H9 (cell line): ENCODE measurements at regions not wholly inside any gene's neighbourhood (a gene's known extent, or its start where the extent isn't known, plus 50 kb on each side); places are given as distances from the start of the nearest gene placed in this dataset.

ENCODE experiments used
- DNase-seq: peaks from one replicate; pipeline ENCODE4 v3.0.0-alpha.2; 2017
- H2AFZ ChIP-seq: one replicate; pipeline ENCODE4 v1.6.1; 2013; ENCODE audit warnings: mild to moderate bottlenecking, low read length, control low read depth, moderate library complexity
- H2AK5ac ChIP-seq: 2 replicates; pipeline ENCODE4 v1.6.1; 2013; ENCODE audit warnings: low read length, control low read depth, mixed read lengths; ENCODE audit not compliant: insufficient read length
- H2BK120ac ChIP-seq: one replicate; pipeline ENCODE4 v1.6.1; 2013; ENCODE audit warnings: low read depth, mild to moderate bottlenecking, low read length, control low read depth, inconsistent platforms; ENCODE audit not compliant: poor library complexity, severe bottlenecking
- H2BK12ac ChIP-seq: 2 replicates; pipeline ENCODE4 v1.6.1; 2013; ENCODE audit warnings: low read length, control low read depth, mixed read lengths, low read depth; ENCODE audit not compliant: insufficient read length
- H2BK15ac ChIP-seq: 2 replicates; pipeline ENCODE4 v1.6.1; 2013; ENCODE audit warnings: low read depth, low read length, control low read depth
- H2BK20ac ChIP-seq: one replicate; pipeline ENCODE4 v1.6.1; 2013; ENCODE audit warnings: low read depth, mild to moderate bottlenecking, low read length, control low read depth, inconsistent platforms; ENCODE audit not compliant: poor library complexity, severe bottlenecking
- H2BK5ac ChIP-seq: 2 replicates; pipeline ENCODE4 v1.6.1; 2013; ENCODE audit warnings: low read length, control low read depth, mixed read lengths; ENCODE audit not compliant: insufficient read length
- H3K14ac ChIP-seq: 2 replicates; pipeline ENCODE4 v1.6.1; 2013; ENCODE audit warnings: low read length, control low read depth; ENCODE audit not compliant: insufficient read depth
- H3K18ac ChIP-seq: 2 replicates; pipeline ENCODE4 v1.6.1; 2013; ENCODE audit warnings: low read depth, mild to moderate bottlenecking, mixed read lengths, low read length, control low read depth; ENCODE audit not compliant: insufficient read length
- H3K23ac ChIP-seq: 2 replicates; pipeline ENCODE4 v1.6.1; 2013; ENCODE audit warnings: low read length, control low read depth, mixed read lengths, low read depth; ENCODE audit not compliant: insufficient read length
- H3K23me2 ChIP-seq: 2 replicates; pipeline ENCODE4 v1.6.1; 2013; ENCODE audit warnings: low read depth, mild to moderate bottlenecking, mixed read lengths, low read length, control low read depth; ENCODE audit not compliant: insufficient read length, poor library complexity, severe bottlenecking
- H3K27ac ChIP-seq: 2 replicates; pipeline ENCODE4 v1.5.1; 2013; ENCODE audit warnings: low read length, control low read depth, mixed read lengths, low read depth; ENCODE audit not compliant: insufficient read length
- H3K27me3 ChIP-seq: 2 replicates; pipeline ENCODE4 v1.6.1; 2013; ENCODE audit warnings: low read length, control low read depth, inconsistent platforms; ENCODE audit not compliant: insufficient read depth
- H3K4ac ChIP-seq: 2 replicates; pipeline ENCODE4 v1.6.1; 2013; ENCODE audit warnings: low read depth, mild to moderate bottlenecking, control low read depth, inconsistent platforms, low read length, moderate library complexity
- H3K4me1 ChIP-seq: 2 replicates; pipeline ENCODE4 v1.6.1; 2013; ENCODE audit warnings: low read length, control low read depth, inconsistent platforms; ENCODE audit not compliant: insufficient read depth
- H3K4me2 ChIP-seq: 2 replicates; pipeline ENCODE4 v1.6.1; 2013; ENCODE audit warnings: low read length, control low read depth, mixed read lengths; ENCODE audit not compliant: insufficient read length, insufficient read depth
- H3K56ac ChIP-seq: 2 replicates; pipeline ENCODE4 v1.6.1; 2013; ENCODE audit warnings: low read depth, mild to moderate bottlenecking, mixed read lengths, low read length, control low read depth; ENCODE audit not compliant: insufficient read length
- H3K79me1 ChIP-seq: 2 replicates; pipeline ENCODE4 v1.6.1; 2013; ENCODE audit warnings: low read depth, mild to moderate bottlenecking, moderate library complexity, low read length, control low read depth, inconsistent platforms; ENCODE audit not compliant: insufficient read depth, poor library complexity, severe bottlenecking
- H3K79me2 ChIP-seq: 2 replicates; pipeline ENCODE4 v1.6.1; 2013; ENCODE audit warnings: low read length, control low read depth, inconsistent platforms; ENCODE audit not compliant: insufficient read depth
- H3K9ac ChIP-seq: 2 replicates; pipeline ENCODE4 v1.6.1; 2013; ENCODE audit warnings: low read length, control low read depth, mixed read lengths; ENCODE audit not compliant: insufficient read length; ENCODE audit errors: extremely low read depth
- H3K9me3 ChIP-seq: one replicate; pipeline ENCODE4 v1.6.1; 2013; ENCODE audit warnings: low read depth, low read length, inconsistent platforms; ENCODE audit not compliant: control insufficient read depth
- H3T11ph ChIP-seq: one replicate; pipeline ENCODE4 v1.6.1; 2013; ENCODE audit warnings: mild to moderate bottlenecking, low read length, control low read depth, inconsistent platforms
- H4K20me1 ChIP-seq: one replicate; pipeline ENCODE4 v1.6.1; 2013; ENCODE audit not compliant: control insufficient read depth, insufficient read length, insufficient read depth
- H4K5ac ChIP-seq: 2 replicates; pipeline ENCODE4 v1.6.1; 2013; ENCODE audit warnings: low read depth, mild to moderate bottlenecking, mixed read lengths, low read length, control low read depth; ENCODE audit not compliant: insufficient read length
- H4K8ac ChIP-seq: replicated peaks from 2 replicates; pipeline ENCODE4 v1.6.1; 2013; ENCODE audit warnings: low read length, control low read depth, mixed read lengths, low read depth; ENCODE audit not compliant: insufficient read length
- H4K91ac ChIP-seq: 2 replicates; pipeline ENCODE4 v1.6.1; 2013; ENCODE audit warnings: low read depth, mild to moderate bottlenecking, moderate library complexity, mixed read lengths, low read length, control low read depth; ENCODE audit not compliant: insufficient read length
- H3K27ac Mint-ChIP-seq, 3 experiments: 2 replicates in 2 of 3; 3 replicates in 1 of 3; pipeline ENCODE4 v1.8.0; 2020 to 2021; ENCODE audit warnings: mixed read lengths in 3 of 3, mild to moderate bottlenecking in 1 of 3, moderate library complexity in 1 of 3
- H3K27me3 Mint-ChIP-seq: 2 replicates; pipeline ENCODE4 v1.8.0; 2021; ENCODE audit warnings: low read depth, mild to moderate bottlenecking, moderate library complexity, mixed read lengths
- H3K36me3 Mint-ChIP-seq, 3 experiments: 2 replicates in 2 of 3; 3 replicates in 1 of 3; pipeline ENCODE4 v1.8.0; 2020 to 2021; ENCODE audit warnings: low read depth in 3 of 3, mixed read lengths in 3 of 3; ENCODE audit not compliant: insufficient read depth in 1 of 3
- H3K4me1 Mint-ChIP-seq, 2 experiments: 2 replicates each; pipeline ENCODE4 v1.8.0; 2020; ENCODE audit warnings: mixed read lengths in 2 of 2
- H3K4me3 Mint-ChIP-seq, 2 experiments: 2 replicates in 1 of 2; 3 replicates in 1 of 2; pipeline ENCODE4 v1.8.0; 2020 to 2021; ENCODE audit warnings: mild to moderate bottlenecking in 2 of 2, mixed read lengths in 2 of 2, moderate library complexity in 1 of 2
- H3K9me3 Mint-ChIP-seq, 2 experiments: 2 replicates in 1 of 2; 3 replicates in 1 of 2; pipeline ENCODE4 v1.8.0; 2020; ENCODE audit warnings: mild to moderate bottlenecking in 2 of 2, mixed read lengths in 2 of 2, moderate library complexity in 1 of 2
- CTCF ChIP-seq: fragments of 200-600 bp; sonication (generic); conservative IDR thresholded peaks from 3 replicates; pipeline ENCODE4 v1.8.0; 2021; ENCODE audit warnings: antibody characterized with exemption, mild to moderate bottlenecking
- WGBS: extraction: QIAGEN DNeasy Blood & Tissue Kit; methylation state at CpG from one replicate; pipeline ENCODE4 v1.1.7; 2013; ENCODE audit warnings: missing lambda C conversion rate, low lambda C conversion rate, mixed read lengths; ENCODE audit not compliant: insufficient read length; ENCODE audit errors: extremely low coverage; 5-methylcytosine and 5-hydroxymethylcytosine counted together

GRCh38 chr10:59513558-59513957 is 151.2 kb upstream of the FAM13C start:
- H4K91ac ChIP-seq: no peak overlapping the region
- H3K4me2 ChIP-seq: no peak overlapping the region
- no CpG with 5 or more reads among the region's 3 CpGs for WGBS
- no peaks in the 10 kb centered on the region for H3K79me2 ChIP-seq
- no peak overlapping the region for H3K4ac ChIP-seq
- no peak for DNase-seq
- H3K79me1 ChIP-seq: no peaks in the 10 kb centered on the region
- H2AK5ac ChIP-seq: no peak overlapping the region
- H3K4me1 ChIP-seq: no peaks in the 10 kb centered on the region
- H4K8ac ChIP-seq: no peak overlapping the region
- Mint-ChIP-seq H3K9me3 (no peaks in the 10 kb centered on the region), H3K27me3 (peaks cover 10% of the 10 kb centered on the region), H3K36me3 (no peaks in the 10 kb centered on the region), H3K4me3 (no peak overlapping the region), H3K4me1 (peaks cover 17 to 19% of the 10 kb centered on the region in 2 experiments), H3K27ac (no peak overlapping the region)
- H3K9ac ChIP-seq: no peak overlapping the region
- no peak overlapping the region for H2BK12ac ChIP-seq
- no peaks in the 10 kb centered on the region for H4K20me1 ChIP-seq
- no peak overlapping the region for H3K23ac ChIP-seq
- TF ChIP-seq CTCF: no peak
- no peaks in the 10 kb centered on the region for H3K9me3 ChIP-seq
- H3K14ac ChIP-seq: no peak overlapping the region
- no peak overlapping the region for H3T11ph ChIP-seq
- no peak overlapping the region for H2BK15ac ChIP-seq
- H3K18ac ChIP-seq: no peak overlapping the region
- no peak overlapping the region for H2BK5ac ChIP-seq
- H2BK20ac ChIP-seq: no peak overlapping the region
- no peak overlapping the region for H3K27ac ChIP-seq
- no peak overlapping the region for H4K5ac ChIP-seq
- H2BK120ac ChIP-seq: no peak overlapping the region
- H3K27me3 ChIP-seq: no peaks in the 10 kb centered on the region
- H3K56ac ChIP-seq: no peak overlapping the region
- no peak overlapping the region for H2AFZ ChIP-seq
- H3K23me2 ChIP-seq: no peaks in the 10 kb centered on the region
